Neuron (in vitro differentiated cells): ENCODE measurements at regions not wholly inside any gene's neighbourhood (a gene's known extent, or its start where the extent isn't known, plus 50 kb on each side); places are given as distances from the start of the nearest gene placed in this dataset.

Experiments
- H2AFZ ChIP-seq: one replicate; pipeline ENCODE4 v1.6.1; 2013; ENCODE audit warnings: low read depth, mild to moderate bottlenecking, inconsistent platforms, low read length, moderate library complexity
- H3K27me3 ChIP-seq: one replicate; pipeline ENCODE4 v1.6.1; 2013; ENCODE audit warnings: low read length; ENCODE audit not compliant: insufficient read depth
- H3K36me3 ChIP-seq: one replicate; pipeline ENCODE4 v1.6.1; 2013; ENCODE audit warnings: low read length; ENCODE audit not compliant: insufficient read depth
- H3K4me1 ChIP-seq: one replicate; pipeline ENCODE4 v1.6.1; 2013; ENCODE audit warnings: low read length; ENCODE audit not compliant: insufficient read depth
- H3K4me3 ChIP-seq: 2 replicates; pipeline ENCODE4 v1.5.1; 2013; ENCODE audit warnings: mild to moderate bottlenecking, low read length, moderate library complexity
- H3K9me3 ChIP-seq: one replicate; pipeline ENCODE4 v1.6.1; 2013; ENCODE audit warnings: low read length

GRCh38 chr3:124504332-124505059 lies 225.8 kb upstream of the UMPS start:
- no peaks in the 10 kb centered on the region for H3K4me1 ChIP-seq
- H2AFZ ChIP-seq: no peak overlapping the region
- no peaks in the 10 kb centered on the region for H3K27me3 ChIP-seq
- H3K36me3 ChIP-seq: peaks cover 3% of the 10 kb centered on the region
- H3K4me3 ChIP-seq: no peak overlapping the region
- no peaks in the 10 kb centered on the region for H3K9me3 ChIP-seq

- no peaks in the 10 kb centered on the region for H3K4me1 ChIP-seq
- no peaks in the 10 kb centered on the region for H3K9me3 ChIP-seq
- H3K36me3 ChIP-seq: peaks cover 7% of the 10 kb centered on the region
- no peak overlapping the region for H3K4me3 ChIP-seq
- H2AFZ ChIP-seq: no peak overlapping the region
- H3K27me3 ChIP-seq: no peaks in the 10 kb centered on the region
These were observed 220.4 kb upstream of the UMPS start for GRCh38 chr3:124509884-124510283.

GRCh38 chr3:124510290-124510689 lies 220.0 kb upstream of the UMPS start:
- no peak overlapping the region for H3K4me3 ChIP-seq
- peaks cover 7% of the 10 kb centered on the region for H3K36me3 ChIP-seq
- no peaks in the 10 kb centered on the region for H3K27me3 ChIP-seq
- no peaks in the 10 kb centered on the region for H3K4me1 ChIP-seq
- H2AFZ ChIP-seq: no peak overlapping the region
- no peaks in the 10 kb centered on the region for H3K9me3 ChIP-seq

- Histone ChIP-seq H3K4me3 (no peak overlapping the region), H3K9me3 (no peaks in the 10 kb centered on the region), H3K4me1 (no peaks in the 10 kb centered on the region), H3K36me3 (peaks cover 5% of the 10 kb centered on the region), H2AFZ (no peak overlapping the region), H3K27me3 (no peaks in the 10 kb centered on the region)
These were observed 217.2 kb upstream of the UMPS start for GRCh38 chr3:124512881-124513609.

GRCh38 chr3:124513610-124513997 lies 216.6 kb upstream of the UMPS start:
- no peaks in the 10 kb centered on the region for H3K4me1 ChIP-seq
- H3K4me3 ChIP-seq: no peak overlapping the region
- no peaks in the 10 kb centered on the region for H3K9me3 ChIP-seq
- H3K27me3 ChIP-seq: no peaks in the 10 kb centered on the region
- H2AFZ ChIP-seq: no peak overlapping the region
- peaks cover 5% of the 10 kb centered on the region for H3K36me3 ChIP-seq

GRCh38 chr3:124514683-124515082 lies 215.6 kb upstream of the UMPS start:
- Histone ChIP-seq H3K9me3 (no peaks in the 10 kb centered on the region), H3K36me3 (peaks cover 4% of the 10 kb centered on the region), H3K4me3 (no peak overlapping the region), H3K4me1 (no peaks in the 10 kb centered on the region), H3K27me3 (no peaks in the 10 kb centered on the region), H2AFZ (no peak overlapping the region)

- Histone ChIP-seq H2AFZ (no peak overlapping the region), H3K9me3 (no peaks in the 10 kb centered on the region), H3K36me3 (no peaks in the 10 kb centered on the region), H3K27me3 (no peaks in the 10 kb centered on the region), H3K4me1 (no peaks in the 10 kb centered on the region), H3K4me3 (no peak overlapping the region)
These were observed 213.9 kb upstream of the UMPS start for GRCh38 chr3:124516333-124516732.

GRCh38 chr3:124517306-124517705 lies 212.9 kb upstream of the UMPS start:
- no peak overlapping the region for H3K4me3 ChIP-seq
- H3K36me3 ChIP-seq: no peaks in the 10 kb centered on the region
- no peaks in the 10 kb centered on the region for H3K9me3 ChIP-seq
- H3K4me1 ChIP-seq: no peaks in the 10 kb centered on the region
- H3K27me3 ChIP-seq: no peaks in the 10 kb centered on the region
- H2AFZ ChIP-seq: no peak overlapping the region

GRCh38 chr3:124518350-124518749 lies 211.9 kb upstream of the UMPS start:
- H3K4me1 ChIP-seq: no peaks in the 10 kb centered on the region
- H3K36me3 ChIP-seq: no peaks in the 10 kb centered on the region
- no peak overlapping the region for H3K4me3 ChIP-seq
- no peaks in the 10 kb centered on the region for H3K9me3 ChIP-seq
- no peaks in the 10 kb centered on the region for H3K27me3 ChIP-seq
- H2AFZ ChIP-seq: no peak overlapping the region

- no peak overlapping the region for H2AFZ ChIP-seq
- no peak overlapping the region for H3K4me3 ChIP-seq
- no peaks in the 10 kb centered on the region for H3K27me3 ChIP-seq
- no peaks in the 10 kb centered on the region for H3K36me3 ChIP-seq
- no peaks in the 10 kb centered on the region for H3K9me3 ChIP-seq
- no peaks in the 10 kb centered on the region for H3K4me1 ChIP-seq
These were observed 210.6 kb upstream of the UMPS start for GRCh38 chr3:124519591-124520194.

- Histone ChIP-seq H3K4me1 (no peaks in the 10 kb centered on the region), H3K9me3 (no peaks in the 10 kb centered on the region), H2AFZ (no peak overlapping the region), H3K4me3 (no peak overlapping the region), H3K27me3 (no peaks in the 10 kb centered on the region), H3K36me3 (no peaks in the 10 kb centered on the region)
These were observed 209.3 kb upstream of the UMPS start for GRCh38 chr3:124520970-124521369.

GRCh38 chr3:124522082-124522625 lies 208.1 kb upstream of the UMPS start:
- H3K4me3 ChIP-seq: no peak overlapping the region
- H3K4me1 ChIP-seq: no peaks in the 10 kb centered on the region
- no peaks in the 10 kb centered on the region for H3K36me3 ChIP-seq
- no peaks in the 10 kb centered on the region for H3K9me3 ChIP-seq
- no peak overlapping the region for H2AFZ ChIP-seq
- no peaks in the 10 kb centered on the region for H3K27me3 ChIP-seq

- Histone ChIP-seq H3K9me3 (no peaks in the 10 kb centered on the region), H3K36me3 (no peaks in the 10 kb centered on the region), H3K4me1 (peaks cover 9% of the 10 kb centered on the region), H3K27me3 (no peaks in the 10 kb centered on the region), H3K4me3 (no peak overlapping the region), H2AFZ (no peak overlapping the region)
These were observed 203.7 kb upstream of the UMPS start for GRCh38 chr3:124526601-124527000.
